Osteocyte (in vitro differentiated cells): ENCODE measurements at regions not wholly inside any gene's neighbourhood (a gene's known extent, or its start where the extent isn't known, plus 50 kb on each side); places are given as distances from the start of the nearest gene placed in this dataset.

Experiments
- DNase-seq: peaks from one replicate; pipeline ENCODE4 v3.0.0; 2021; ENCODE audit warnings: mixed read lengths; ENCODE audit not compliant: unreplicated experiment; ENCODE audit errors: extremely low spot score
- H3K27ac Mint-ChIP-seq: one replicate; pipeline ENCODE4 v1.8.0; 2021; ENCODE audit warnings: mild to moderate bottlenecking, mixed read lengths; ENCODE audit not compliant: unreplicated experiment
- H3K27me3 Mint-ChIP-seq: one replicate; pipeline ENCODE4 v1.8.0; 2021; ENCODE audit warnings: mixed read lengths; ENCODE audit not compliant: unreplicated experiment
- H3K36me3 Mint-ChIP-seq: one replicate; pipeline ENCODE4 v1.8.0; 2021; ENCODE audit warnings: mixed read lengths; ENCODE audit not compliant: unreplicated experiment
- H3K4me1 Mint-ChIP-seq: one replicate; pipeline ENCODE4 v1.8.0; 2021; ENCODE audit warnings: mixed read lengths; ENCODE audit not compliant: unreplicated experiment
- H3K4me3 Mint-ChIP-seq: one replicate; pipeline ENCODE4 v1.8.0; 2021; ENCODE audit warnings: mild to moderate bottlenecking, moderate library complexity, mixed read lengths; ENCODE audit not compliant: unreplicated experiment
- H3K9me3 Mint-ChIP-seq: one replicate; pipeline ENCODE4 v1.8.0; 2021; ENCODE audit warnings: mixed read lengths; ENCODE audit not compliant: unreplicated experiment
- TF ChIP-seq, protein P1 (sequence below): fragments of 200-600 bp; sonication (generic); IDR thresholded peaks from 2 replicates; pipeline ENCODE4 v1.5.0; 2021; ENCODE audit warnings: antibody characterized with exemption, mild to moderate bottlenecking, moderate library complexity

GRCh38 chr5:68746643-68747420 is 347.0 kb upstream of the SLC30A5 start:
- DNase-seq = no peak
- H3K27me3 Mint-ChIP-seq = peaks cover 33% of the 10 kb centered on the region
- H3K4me1 Mint-ChIP-seq = peaks cover 3% of the 10 kb centered on the region
- no peaks in the 10 kb centered on the region for H3K9me3 Mint-ChIP-seq
- TF ChIP-seq, protein P1, sequence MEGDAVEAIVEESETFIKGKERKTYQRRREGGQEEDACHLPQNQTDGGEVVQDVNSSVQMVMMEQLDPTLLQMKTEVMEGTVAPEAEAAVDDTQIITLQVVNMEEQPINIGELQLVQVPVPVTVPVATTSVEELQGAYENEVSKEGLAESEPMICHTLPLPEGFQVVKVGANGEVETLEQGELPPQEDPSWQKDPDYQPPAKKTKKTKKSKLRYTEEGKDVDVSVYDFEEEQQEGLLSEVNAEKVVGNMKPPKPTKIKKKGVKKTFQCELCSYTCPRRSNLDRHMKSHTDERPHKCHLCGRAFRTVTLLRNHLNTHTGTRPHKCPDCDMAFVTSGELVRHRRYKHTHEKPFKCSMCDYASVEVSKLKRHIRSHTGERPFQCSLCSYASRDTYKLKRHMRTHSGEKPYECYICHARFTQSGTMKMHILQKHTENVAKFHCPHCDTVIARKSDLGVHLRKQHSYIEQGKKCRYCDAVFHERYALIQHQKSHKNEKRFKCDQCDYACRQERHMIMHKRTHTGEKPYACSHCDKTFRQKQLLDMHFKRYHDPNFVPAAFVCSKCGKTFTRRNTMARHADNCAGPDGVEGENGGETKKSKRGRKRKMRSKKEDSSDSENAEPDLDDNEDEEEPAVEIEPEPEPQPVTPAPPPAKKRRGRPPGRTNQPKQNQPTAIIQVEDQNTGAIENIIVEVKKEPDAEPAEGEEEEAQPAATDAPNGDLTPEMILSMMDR = no peak
- H3K36me3 Mint-ChIP-seq = no peaks in the 10 kb centered on the region
- H3K27ac Mint-ChIP-seq = no peak overlapping the region
- no peak overlapping the region for H3K4me3 Mint-ChIP-seq

- no peaks in the 10 kb centered on the region for H3K36me3 Mint-ChIP-seq
- H3K9me3 Mint-ChIP-seq = no peaks in the 10 kb centered on the region
- no peak overlapping the region for H3K4me3 Mint-ChIP-seq
- H3K27ac Mint-ChIP-seq = no peak overlapping the region
- peaks cover 32% of the 10 kb centered on the region for H3K27me3 Mint-ChIP-seq
- DNase-seq = no peak
- TF ChIP-seq, protein P1 = no peak
- peaks cover 3% of the 10 kb centered on the region for H3K4me1 Mint-ChIP-seq
These were observed 346.3 kb upstream of the SLC30A5 start for GRCh38 chr5:68747521-68747920.

DNA sequence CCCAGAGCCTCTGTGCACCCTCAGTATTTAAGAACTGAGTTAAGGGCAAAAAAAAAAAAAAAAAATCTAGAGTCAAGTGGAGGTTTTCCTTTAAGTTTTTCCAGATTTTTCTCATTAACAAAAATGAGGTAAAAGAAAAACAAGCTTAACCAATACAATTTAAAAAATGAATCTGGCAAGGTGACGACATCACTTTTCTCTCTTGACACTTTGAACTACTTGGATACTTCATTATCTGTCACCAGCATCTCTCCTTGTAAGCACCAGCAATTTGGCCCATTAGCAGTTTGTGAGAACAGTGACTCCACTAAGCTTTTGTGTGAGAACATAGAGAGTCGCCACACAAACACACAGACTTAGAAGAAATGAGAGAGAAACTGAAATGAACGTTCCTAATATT is 345.7 kb upstream of the SLC30A5 start:
- no peak overlapping the region for H3K27ac Mint-ChIP-seq
- TF ChIP-seq, protein P1 = no peak
- H3K36me3 Mint-ChIP-seq = no peaks in the 10 kb centered on the region
- no peak for DNase-seq
- peaks cover 31% of the 10 kb centered on the region for H3K27me3 Mint-ChIP-seq
- H3K4me1 Mint-ChIP-seq = peaks cover 3% of the 10 kb centered on the region
- H3K4me3 Mint-ChIP-seq = no peak overlapping the region
- no peaks in the 10 kb centered on the region for H3K9me3 Mint-ChIP-seq

DNA sequence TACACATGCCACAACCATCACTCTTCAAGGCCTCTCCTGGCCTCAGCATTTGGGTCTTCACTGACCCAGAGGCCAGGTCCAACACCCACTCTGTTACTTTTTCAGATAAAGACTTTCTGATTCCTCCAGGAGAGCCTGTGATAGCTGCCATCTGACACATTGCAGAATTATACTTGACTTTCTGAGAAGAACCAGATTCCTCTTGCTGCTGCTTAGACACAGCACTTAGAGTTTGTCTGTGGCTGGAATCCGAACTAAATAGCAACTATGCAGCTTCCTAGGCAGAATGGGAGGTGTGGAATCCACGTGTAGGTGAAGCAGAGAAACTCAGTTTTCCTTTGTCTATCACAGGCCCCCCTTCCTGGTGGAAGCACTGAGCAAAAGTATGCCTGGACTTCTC is 344.7 kb upstream of the SLC30A5 start:
- Mint-ChIP-seq H3K36me3 (no peaks in the 10 kb centered on the region), H3K9me3 (no peaks in the 10 kb centered on the region), H3K27ac (no peak overlapping the region), H3K27me3 (peaks cover 31% of the 10 kb centered on the region), H3K4me3 (no peak overlapping the region), H3K4me1 (peaks cover 3% of the 10 kb centered on the region)
- TF ChIP-seq, protein P1 = no peak
- DNase-seq = no peak

- DNase-seq = no peak
- Mint-ChIP-seq H3K4me1 (peaks cover 3% of the 10 kb centered on the region), H3K27me3 (peaks cover 35% of the 10 kb centered on the region), H3K36me3 (no peaks in the 10 kb centered on the region), H3K4me3 (no peak overlapping the region), H3K27ac (no peak overlapping the region), H3K9me3 (no peaks in the 10 kb centered on the region)
- TF ChIP-seq, protein P1 = no peak
These were observed 344.2 kb upstream of the SLC30A5 start for GRCh38 chr5:68749631-68750030.
